C4-2B (cell line): ENCODE measurements at regions not wholly inside any gene's neighbourhood (a gene's known extent, or its start where the extent isn't known, plus 50 kb on each side); places are given as distances from the start of the nearest gene placed in this dataset.

Source experiments
- ZFX ChIP-seq: fragments of 450-650 bp; IDR thresholded peaks from 2 replicates; pipeline ENCODE4 v1.6.1; 2017
- TF ChIP-seq, protein P1 (sequence below): fragments of 450-650 bp; conservative IDR thresholded peaks from 2 replicates; pipeline ENCODE4 v1.5.1; 2017; ENCODE audit warnings: mild to moderate bottlenecking

DNA sequence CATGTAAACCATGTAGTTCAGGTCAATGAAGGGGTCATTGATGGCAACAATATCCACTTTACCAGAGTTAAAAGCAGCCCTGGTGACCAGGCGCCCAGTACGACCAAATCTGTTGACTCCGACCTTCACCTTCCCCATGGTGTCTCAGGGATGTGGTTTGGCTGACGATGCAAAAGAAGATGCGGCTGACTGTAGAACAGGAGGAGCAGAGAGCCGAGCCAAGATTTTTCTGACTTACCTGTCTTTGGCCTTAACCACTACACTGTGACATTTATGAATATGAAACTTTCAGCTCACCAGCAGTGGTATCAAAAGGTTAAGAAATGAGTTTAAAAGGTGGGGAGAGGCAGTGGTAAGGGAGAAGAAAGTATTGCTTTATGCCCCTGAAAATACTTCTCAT lies 309.8 kb downstream of the BCOR start:
- TF ChIP-seq, protein P1, sequence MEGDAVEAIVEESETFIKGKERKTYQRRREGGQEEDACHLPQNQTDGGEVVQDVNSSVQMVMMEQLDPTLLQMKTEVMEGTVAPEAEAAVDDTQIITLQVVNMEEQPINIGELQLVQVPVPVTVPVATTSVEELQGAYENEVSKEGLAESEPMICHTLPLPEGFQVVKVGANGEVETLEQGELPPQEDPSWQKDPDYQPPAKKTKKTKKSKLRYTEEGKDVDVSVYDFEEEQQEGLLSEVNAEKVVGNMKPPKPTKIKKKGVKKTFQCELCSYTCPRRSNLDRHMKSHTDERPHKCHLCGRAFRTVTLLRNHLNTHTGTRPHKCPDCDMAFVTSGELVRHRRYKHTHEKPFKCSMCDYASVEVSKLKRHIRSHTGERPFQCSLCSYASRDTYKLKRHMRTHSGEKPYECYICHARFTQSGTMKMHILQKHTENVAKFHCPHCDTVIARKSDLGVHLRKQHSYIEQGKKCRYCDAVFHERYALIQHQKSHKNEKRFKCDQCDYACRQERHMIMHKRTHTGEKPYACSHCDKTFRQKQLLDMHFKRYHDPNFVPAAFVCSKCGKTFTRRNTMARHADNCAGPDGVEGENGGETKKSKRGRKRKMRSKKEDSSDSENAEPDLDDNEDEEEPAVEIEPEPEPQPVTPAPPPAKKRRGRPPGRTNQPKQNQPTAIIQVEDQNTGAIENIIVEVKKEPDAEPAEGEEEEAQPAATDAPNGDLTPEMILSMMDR = no peak
- no peak for TF ChIP-seq ZFX
